GM12872 (cell line): ENCODE measurements at regions not wholly inside any gene's neighbourhood (a gene's known extent, or its start where the extent isn't known, plus 50 kb on each side); places are given as distances from the start of the nearest gene placed in this dataset.

Experiments used
- TF ChIP-seq, protein P1 (sequence below): IDR thresholded peaks from 3 replicates; pipeline ENCODE4 v1.5.1; 2011; ENCODE audit warnings: low read depth, mild to moderate bottlenecking, low read length, moderate library complexity; ENCODE audit not compliant: insufficient read depth

- TF ChIP-seq, protein P1, sequence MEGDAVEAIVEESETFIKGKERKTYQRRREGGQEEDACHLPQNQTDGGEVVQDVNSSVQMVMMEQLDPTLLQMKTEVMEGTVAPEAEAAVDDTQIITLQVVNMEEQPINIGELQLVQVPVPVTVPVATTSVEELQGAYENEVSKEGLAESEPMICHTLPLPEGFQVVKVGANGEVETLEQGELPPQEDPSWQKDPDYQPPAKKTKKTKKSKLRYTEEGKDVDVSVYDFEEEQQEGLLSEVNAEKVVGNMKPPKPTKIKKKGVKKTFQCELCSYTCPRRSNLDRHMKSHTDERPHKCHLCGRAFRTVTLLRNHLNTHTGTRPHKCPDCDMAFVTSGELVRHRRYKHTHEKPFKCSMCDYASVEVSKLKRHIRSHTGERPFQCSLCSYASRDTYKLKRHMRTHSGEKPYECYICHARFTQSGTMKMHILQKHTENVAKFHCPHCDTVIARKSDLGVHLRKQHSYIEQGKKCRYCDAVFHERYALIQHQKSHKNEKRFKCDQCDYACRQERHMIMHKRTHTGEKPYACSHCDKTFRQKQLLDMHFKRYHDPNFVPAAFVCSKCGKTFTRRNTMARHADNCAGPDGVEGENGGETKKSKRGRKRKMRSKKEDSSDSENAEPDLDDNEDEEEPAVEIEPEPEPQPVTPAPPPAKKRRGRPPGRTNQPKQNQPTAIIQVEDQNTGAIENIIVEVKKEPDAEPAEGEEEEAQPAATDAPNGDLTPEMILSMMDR: no peak
Observed at GRCh38 chr4:22241415-22241814, 274.5 kb downstream of the ADGRA3 start.

DNA sequence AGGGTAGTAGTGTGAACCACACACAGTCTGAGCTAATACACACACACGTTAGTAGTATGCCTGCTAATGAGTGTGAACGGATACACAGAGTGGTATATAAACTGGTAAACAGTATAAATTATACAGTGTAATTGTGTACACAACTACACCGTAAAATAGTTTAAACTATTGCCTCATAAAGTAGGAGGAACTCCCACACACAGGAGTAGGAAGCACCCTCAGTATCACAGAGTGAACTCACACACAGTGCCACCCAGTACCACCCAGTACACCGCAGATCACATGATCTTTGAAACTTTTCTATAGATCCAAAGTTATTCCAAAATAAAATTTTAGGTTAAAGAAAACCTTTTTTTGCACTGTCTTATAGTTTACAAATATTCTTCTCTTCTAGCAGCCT is 275.1 kb downstream of the ADGRA3 start:
- TF ChIP-seq, protein P1: no peak

DNA sequence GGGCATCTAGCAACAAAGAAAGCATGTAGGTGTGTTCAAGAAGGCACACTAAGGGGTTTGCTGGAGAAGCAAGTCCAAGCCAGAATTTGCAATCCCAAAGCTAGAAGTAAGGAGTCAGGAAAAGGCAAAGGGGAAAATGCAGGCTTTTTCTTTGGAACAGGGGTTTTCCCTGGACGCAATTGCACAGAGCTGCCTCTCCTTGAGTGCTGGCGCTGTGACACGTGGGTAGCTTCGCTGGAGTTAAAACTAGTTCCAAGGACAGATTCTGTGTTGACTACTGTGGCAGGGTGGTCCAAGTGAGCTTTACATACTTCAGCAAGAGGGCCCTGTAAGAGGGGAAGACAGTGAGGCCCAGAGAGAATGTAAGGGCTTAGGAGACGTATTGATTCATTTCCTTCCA is 277.1 kb downstream of the ADGRA3 start:
- TF ChIP-seq, protein P1: no peak

DNA sequence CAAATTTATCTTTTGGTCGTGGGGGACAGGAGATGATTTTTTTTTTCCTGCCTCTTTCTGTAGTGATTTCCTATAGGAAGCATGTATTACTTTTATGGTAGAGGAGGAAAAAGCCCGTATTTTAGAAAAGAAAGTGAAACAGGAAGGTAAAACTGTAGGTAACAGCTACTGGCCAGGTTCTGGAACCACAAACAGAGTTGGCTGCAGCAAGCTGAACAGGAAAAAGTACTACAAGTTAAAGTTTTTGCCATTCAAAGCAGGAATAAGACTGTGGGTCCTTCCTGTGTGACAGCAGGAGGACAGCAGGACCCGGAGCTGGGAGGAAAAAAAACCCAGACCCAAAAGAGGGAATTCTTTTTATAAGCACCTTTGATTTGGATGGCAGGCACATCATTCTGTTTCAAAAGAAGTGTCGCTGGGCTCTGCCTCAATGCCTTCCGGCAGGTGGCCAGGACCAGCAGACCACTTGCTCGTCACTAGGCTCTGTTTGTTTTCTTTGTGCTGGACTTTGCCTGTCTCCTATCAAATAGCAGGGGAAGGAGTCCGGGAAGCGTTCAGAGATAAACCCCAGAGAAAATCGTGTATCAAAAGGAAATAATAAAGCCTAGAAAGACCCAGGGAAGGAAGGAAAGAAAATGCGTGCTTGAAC is 277.9 kb downstream of the ADGRA3 start:
- TF ChIP-seq, protein P1: no peak

DNA sequence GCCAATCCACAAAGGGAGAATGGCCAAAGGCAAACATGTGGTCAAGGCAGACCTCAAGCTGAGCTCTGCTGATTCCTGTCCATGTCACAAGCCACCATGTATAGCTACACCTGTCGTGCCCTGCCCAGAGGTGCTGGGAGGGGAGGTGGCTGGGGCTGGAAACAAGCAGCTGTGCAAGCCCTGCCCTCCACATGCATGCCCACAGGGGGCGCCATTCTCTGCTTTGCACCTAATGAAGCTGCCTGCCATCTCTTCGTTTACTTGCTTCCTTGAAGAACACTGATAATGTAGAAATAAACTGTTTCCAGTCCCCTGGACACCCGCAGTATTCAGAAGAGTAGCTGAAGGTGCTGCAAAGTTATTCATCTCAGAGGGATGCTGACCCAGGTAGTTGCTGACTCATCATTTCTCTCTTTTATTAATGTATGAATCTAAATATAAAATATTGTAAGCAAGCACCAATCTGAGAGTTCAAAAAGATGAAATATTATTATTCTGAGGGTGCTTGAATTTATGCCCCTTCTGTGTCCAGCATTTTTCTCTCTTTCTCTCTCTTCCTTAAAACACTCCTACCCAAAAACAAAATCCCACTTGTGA is 278.6 kb downstream of the ADGRA3 start:
- TF ChIP-seq, protein P1: peak; percentile 52

- TF ChIP-seq, protein P1: no peak
Observed at GRCh38 chr4:22235698-22236097, 280.2 kb downstream of the ADGRA3 start.

DNA sequence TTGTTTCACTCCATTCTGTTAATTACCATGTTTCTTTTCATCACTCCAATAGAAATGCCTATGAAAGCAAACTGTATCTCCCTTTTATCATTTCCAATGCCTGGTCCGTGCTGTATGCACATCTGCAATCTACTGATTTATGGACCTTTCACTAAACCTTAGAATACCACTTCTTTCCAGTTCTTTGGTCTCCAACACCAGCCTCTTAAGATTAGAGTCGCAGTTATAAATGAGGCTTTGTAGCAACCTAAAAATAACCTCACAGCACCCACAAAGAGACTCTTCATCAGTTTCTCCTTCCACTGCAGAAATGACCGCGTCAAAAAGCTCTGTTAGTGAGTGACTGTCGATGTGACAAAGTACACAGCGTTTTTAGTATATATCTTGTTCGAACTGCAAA is 282.6 kb downstream of the ADGRA3 start:
- TF ChIP-seq, protein P1: no peak

DNA sequence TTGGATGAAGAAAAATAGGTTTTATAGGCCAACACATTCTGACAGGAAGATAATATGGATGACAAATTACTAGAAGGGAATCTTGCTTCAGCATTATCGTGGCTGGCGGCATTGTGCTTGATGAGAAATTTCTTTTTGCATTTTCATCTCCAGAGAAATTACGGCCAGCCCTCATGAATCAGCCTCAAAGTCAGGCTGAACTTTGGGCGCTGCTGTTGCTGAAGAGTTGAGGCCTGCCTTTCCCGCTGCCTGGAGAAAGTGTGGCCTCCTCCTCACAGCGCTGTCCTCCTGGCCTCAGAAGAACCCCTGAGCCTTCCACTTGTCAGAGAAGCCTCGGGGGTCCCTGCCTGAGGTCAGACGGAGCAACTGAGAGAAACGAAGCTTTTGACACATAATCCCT is 272.4 kb upstream of the KCNIP4 start:
- TF ChIP-seq, protein P1: no peak
